ENCODE measurements at regions not wholly inside any gene's neighbourhood (a gene's known extent, or its start where the extent isn't known, plus 50 kb on each side); places are given as distances from the start of the nearest gene placed in this dataset.

DNA sequence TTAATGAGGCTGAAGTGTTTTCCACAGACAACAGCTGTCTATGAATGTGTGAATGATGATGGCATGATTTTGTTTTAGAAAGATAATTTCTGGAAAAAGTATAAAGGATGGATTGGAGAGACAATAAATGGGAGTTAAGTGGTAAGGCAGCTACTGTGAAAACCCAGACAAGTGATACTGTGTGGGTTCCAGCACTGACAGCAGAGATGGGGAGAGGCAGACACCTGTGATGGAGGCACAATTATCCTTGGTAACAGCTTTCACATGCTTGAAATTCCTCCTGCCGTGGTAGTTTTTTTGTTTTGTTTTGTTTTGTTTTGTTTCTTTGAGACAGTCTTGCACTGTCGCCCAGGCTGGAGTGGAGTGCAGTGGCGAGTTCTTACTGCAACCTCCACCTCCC is 189.3 kb downstream of the DEPDC1B start:
- Mint-ChIP-seq H3K9me3 (peaks cover 9% of the 10 kb centered on the region), H3K27me3 (no peaks in the 10 kb centered on the region), H3K4me1 (no peaks in the 10 kb centered on the region), H3K36me3 (ENCODE audit: insufficient read depth) (no peaks in the 10 kb centered on the region), H3K27ac (ENCODE audit: low read depth) (no peak overlapping the region), H3K4me3 (no peak overlapping the region)
- ATAC-seq (replicated peaks; ENCODE audit: extremely low read depth, poor library complexity, severe bottlenecking) (no peak), DNase-seq (ENCODE audit: low spot score in 2 of 2) (no peak)

DNA sequence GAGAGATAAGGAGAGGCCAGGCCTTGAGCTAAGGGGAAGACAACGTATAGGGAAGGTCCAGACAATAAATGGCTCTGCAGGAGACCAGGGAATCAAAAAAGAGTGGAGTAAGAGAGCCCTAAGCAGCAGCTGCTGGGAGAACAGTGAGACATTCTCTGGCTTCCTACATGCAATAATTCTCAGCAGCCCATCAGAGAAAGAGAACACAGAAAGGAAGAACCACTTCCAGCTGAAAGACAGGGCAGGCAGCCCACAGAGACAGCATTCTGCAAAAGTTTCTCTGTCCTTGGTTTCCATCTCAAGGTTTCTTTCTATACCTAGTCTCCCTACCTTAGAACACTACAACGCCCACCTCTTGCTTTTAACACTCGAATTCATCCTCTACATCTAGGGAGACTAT is 189.9 kb downstream of the DEPDC1B start:
- ATAC-seq (replicated peaks; ENCODE audit: extremely low read depth, poor library complexity, severe bottlenecking) (no peak), DNase-seq (ENCODE audit: low spot score in 2 of 2) (no peak)
- Mint-ChIP-seq H3K27ac (ENCODE audit: low read depth) (no peak overlapping the region), H3K36me3 (ENCODE audit: insufficient read depth) (no peaks in the 10 kb centered on the region), H3K9me3 (peaks cover 9% of the 10 kb centered on the region), H3K4me3 (no peak overlapping the region), H3K4me1 (no peaks in the 10 kb centered on the region), H3K27me3 (no peaks in the 10 kb centered on the region)

DNA sequence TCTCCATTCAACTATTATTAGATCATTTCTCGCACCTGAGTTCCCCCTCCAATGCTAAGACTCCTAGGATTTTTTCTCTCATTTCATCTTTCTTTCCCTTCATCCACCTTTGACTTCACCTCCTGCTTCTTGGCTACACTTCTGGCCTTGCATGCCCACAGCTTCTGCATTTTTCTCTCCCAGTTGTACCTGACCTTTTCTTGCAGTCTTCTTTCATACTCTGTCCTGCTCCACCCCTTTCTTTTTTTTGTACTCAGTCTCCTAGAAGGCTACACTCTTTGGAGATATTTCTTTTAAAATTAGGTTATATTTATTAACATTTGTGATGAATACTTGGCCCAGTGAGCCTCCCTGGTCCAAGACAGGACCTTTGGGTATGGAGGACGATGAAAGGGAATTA is 190.4 kb downstream of the DEPDC1B start:
- Mint-ChIP-seq H3K36me3 (ENCODE audit: insufficient read depth) (no peaks in the 10 kb centered on the region), H3K9me3 (peaks cover 9% of the 10 kb centered on the region), H3K4me1 (no peaks in the 10 kb centered on the region), H3K27me3 (no peaks in the 10 kb centered on the region), H3K4me3 (no peak overlapping the region), H3K27ac (ENCODE audit: low read depth) (no peak overlapping the region)
- DNase-seq (ENCODE audit: low spot score in 2 of 2) (no peak), ATAC-seq (replicated peaks; ENCODE audit: extremely low read depth, poor library complexity, severe bottlenecking) (no peak)

DNA sequence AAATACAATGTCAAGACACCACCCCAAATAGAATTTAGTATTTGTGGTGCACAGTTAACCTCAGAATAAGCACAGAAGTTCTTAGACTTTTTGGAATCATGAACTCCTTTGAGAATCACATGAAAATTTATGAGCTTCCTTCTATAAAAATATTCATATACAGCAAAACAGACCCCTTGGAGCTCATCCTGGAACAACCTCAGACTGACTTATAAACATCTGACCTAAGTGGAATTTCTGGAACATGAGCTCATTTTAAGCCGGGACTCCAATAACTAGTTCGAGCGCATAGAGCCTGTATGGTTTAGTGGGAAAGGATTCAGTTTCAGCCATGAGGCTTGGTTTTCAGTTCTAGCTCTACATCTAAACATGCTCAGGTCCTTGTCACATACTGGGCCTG is 192.3 kb downstream of the DEPDC1B start:
- Mint-ChIP-seq H3K27me3 (no peaks in the 10 kb centered on the region), H3K36me3 (ENCODE audit: insufficient read depth) (no peaks in the 10 kb centered on the region), H3K4me1 (no peaks in the 10 kb centered on the region), H3K27ac (ENCODE audit: low read depth) (no peak overlapping the region), H3K9me3 (peaks cover 14% of the 10 kb centered on the region), H3K4me3 (no peak overlapping the region)
- DNase-seq (ENCODE audit: low spot score in 2 of 2) (no peak), ATAC-seq (replicated peaks; ENCODE audit: extremely low read depth, poor library complexity, severe bottlenecking) (no peak)

DNA sequence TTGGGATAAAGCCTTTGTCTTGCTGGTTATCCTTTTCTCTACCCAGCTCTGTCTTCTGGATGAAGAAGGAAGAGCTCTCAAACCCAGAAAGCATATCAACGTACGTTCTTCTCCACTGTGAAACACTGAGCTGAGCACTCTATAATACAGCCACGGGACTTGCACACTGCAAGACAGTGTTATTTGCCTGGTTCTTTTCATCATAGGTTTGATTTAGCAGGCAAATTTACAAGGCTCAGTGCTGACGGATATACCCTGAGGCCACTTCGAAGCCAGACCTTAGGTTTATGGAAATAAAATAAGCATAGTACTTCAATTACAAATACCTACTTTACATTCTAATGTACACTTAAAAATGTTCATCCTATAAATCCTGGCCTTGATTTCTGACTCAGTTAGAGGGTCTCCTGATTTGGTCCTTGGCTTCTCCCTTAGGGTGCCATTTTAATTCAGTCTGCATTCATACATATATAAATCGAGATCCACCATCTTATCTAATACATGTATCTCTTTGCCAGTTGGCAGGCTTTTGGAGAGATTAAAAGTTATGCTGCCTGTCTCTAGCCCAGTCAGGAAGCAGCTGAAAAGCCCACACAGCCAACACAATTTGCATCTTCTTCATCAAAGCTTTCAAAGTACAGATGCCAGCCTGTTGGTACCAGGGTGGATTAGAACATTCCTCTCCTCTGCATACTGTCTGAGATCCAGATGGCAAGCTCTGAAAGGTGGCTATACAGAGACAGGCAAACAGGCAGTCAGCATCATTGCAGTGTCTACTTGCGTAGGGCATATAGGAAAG is 194.4 kb downstream of the DEPDC1B start:
- Mint-ChIP-seq H3K36me3 (ENCODE audit: insufficient read depth) (no peaks in the 10 kb centered on the region), H3K9me3 (peaks cover 14% of the 10 kb centered on the region), H3K4me3 (no peak overlapping the region), H3K27me3 (no peaks in the 10 kb centered on the region), H3K27ac (ENCODE audit: low read depth) (no peak overlapping the region), H3K4me1 (no peaks in the 10 kb centered on the region)
- no peak for ATAC-seq (replicated peaks; ENCODE audit: extremely low read depth, poor library complexity, severe bottlenecking)
- no peak for DNase-seq (ENCODE audit: low spot score in 2 of 2)

DNA sequence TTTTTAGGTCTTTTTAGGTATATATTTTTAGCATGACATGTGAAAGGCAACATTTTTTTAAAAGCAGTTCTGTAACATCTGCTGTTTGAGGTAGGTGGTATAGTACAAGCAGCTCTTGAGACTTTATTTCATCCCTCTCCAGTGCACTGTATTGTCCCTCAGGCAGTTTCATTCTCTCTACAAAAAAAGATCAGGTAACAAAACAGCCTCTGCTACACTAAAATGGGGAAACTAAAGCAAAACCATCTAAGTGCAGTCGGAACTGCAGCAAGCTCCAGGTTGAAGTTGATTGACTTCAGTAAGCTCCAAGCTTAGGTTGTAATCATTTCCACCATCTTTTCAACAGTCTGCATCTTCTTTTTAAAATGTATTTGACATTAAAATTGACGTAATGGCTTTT is 195.6 kb downstream of the DEPDC1B start:
- Mint-ChIP-seq H3K27me3 (no peaks in the 10 kb centered on the region), H3K27ac (ENCODE audit: low read depth) (no peak overlapping the region), H3K4me1 (no peaks in the 10 kb centered on the region), H3K36me3 (ENCODE audit: insufficient read depth) (no peaks in the 10 kb centered on the region), H3K9me3 (peaks cover 6% of the 10 kb centered on the region), H3K4me3 (no peak overlapping the region)
- DNase-seq (ENCODE audit: low spot score in 2 of 2) = no peak
- ATAC-seq (replicated peaks; ENCODE audit: extremely low read depth, poor library complexity, severe bottlenecking) = no peak

DNA sequence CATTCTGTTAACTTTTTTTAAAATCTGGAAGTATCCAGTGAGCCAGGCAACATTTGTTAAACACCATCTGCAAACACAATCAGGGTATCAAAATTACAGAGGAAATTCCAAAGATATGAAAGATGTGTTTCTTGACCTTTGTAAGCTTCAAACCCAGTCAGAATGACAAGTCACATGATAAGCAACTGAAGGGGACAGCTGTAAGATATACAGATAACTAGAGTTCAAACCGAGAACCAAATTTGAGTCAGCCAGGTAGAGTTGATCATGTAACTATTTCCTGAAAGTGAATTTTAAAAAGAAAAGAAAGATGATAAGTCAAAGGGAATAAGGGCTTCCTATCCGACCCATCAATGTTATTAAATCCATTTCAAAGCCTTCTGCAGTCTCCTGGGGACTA is 196.2 kb downstream of the DEPDC1B start:
- ATAC-seq (replicated peaks; ENCODE audit: extremely low read depth, poor library complexity, severe bottlenecking) = no peak
- H3K27ac Mint-ChIP-seq (ENCODE audit: low read depth) = no peak overlapping the region
- H3K36me3 Mint-ChIP-seq (ENCODE audit: insufficient read depth) = no peaks in the 10 kb centered on the region
- no peak overlapping the region for H3K4me3 Mint-ChIP-seq
- no peaks in the 10 kb centered on the region for H3K4me1 Mint-ChIP-seq
- H3K9me3 Mint-ChIP-seq = peaks cover 5% of the 10 kb centered on the region
- no peaks in the 10 kb centered on the region for H3K27me3 Mint-ChIP-seq
- DNase-seq (ENCODE audit: low spot score in 2 of 2) = no peak

DNA sequence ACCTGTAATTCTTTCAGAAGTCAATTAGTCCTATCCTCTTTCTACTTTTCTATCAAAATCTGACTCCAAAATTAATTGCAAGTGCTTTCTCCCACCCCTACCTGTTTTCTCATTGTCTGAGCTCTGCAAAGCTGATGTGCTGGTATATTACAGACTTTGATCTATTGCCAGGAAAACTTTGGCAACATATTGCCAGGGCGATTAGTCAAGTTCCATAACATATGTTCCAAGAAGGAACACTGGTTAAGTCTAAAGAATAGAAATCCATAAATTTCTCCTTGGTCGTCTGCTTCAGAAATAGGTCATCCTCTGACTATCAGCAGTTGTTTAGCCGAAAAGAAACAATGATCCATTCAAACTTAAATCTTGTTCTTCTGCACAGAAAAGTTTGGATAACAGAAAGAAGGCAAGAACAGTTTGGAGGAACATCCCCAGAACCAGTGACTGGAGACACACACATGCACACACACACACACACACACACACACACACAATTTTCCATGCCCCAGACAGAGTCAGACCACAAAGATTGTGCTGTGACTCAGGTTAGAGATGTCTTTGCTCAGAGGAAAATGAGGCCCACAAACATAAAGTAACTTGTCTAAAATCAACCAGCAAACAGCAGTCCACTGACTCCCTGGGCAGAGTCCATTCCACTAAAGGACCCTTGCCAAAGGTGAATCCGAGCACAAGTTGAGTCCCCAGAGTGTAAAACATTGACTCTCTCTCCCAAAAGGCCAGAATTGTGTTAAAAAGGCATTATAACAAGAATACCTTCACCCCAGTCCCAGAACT is 202.1 kb downstream of the DEPDC1B start:
- Mint-ChIP-seq H3K27me3 (no peaks in the 10 kb centered on the region), H3K4me3 (no peak overlapping the region), H3K9me3 (no peaks in the 10 kb centered on the region), H3K4me1 (no peaks in the 10 kb centered on the region), H3K36me3 (ENCODE audit: insufficient read depth) (peaks cover 1% of the 10 kb centered on the region), H3K27ac (ENCODE audit: low read depth) (no peak overlapping the region)
- DNase-seq (ENCODE audit: low spot score in 2 of 2) = no peak
- ATAC-seq (replicated peaks; ENCODE audit: extremely low read depth, poor library complexity, severe bottlenecking) = no peak

DNA sequence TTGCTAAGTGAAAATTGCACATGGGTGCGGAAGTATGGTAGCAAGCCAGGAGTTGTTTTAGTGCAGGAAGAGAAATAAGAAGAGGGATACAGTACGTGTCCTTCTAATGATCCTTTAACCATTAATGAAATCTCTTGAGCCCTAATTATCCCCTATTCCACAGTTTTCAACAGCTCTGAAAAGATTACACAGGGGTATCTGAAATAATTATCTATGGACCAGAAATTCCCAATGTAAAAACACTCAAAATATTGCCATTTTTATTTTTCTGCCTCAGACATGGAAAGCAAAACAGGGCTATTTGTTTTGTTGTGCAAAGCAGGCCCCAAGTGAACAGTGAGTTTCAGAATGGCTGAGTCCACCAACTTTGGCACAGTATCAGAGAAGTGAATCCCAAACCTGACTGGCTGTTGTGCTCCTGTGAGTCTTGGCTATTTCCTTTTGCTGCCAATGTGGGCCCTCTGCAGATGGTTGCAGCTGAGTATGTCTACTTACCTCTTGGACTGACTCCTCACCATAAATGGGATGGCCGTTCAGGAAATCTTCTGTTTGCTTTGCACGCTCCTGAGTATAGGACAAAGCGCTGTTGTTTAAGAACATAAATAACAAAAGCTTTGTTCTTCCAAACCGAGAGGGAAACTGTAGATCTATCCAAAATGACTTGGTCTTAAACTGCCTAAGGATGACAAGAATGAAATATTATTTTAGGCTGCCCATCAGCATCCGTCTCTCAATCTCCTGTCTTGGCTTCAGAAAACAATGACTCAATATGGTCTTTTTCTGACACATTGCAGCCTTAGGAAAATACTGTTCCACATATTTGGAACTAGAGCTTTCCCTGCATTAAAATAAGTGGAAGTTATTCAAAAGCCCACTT is 204.1 kb downstream of the DEPDC1B start:
- H3K27me3 Mint-ChIP-seq = no peaks in the 10 kb centered on the region
- no peaks in the 10 kb centered on the region for H3K9me3 Mint-ChIP-seq
- no peak overlapping the region for H3K27ac Mint-ChIP-seq (ENCODE audit: low read depth)
- no peak overlapping the region for H3K4me3 Mint-ChIP-seq
- H3K36me3 Mint-ChIP-seq (ENCODE audit: insufficient read depth) = peaks cover 1% of the 10 kb centered on the region
- ATAC-seq (replicated peaks; ENCODE audit: extremely low read depth, poor library complexity, severe bottlenecking) (no peak), DNase-seq (ENCODE audit: low spot score in 2 of 2) (no peak)
- H3K4me1 Mint-ChIP-seq = no peaks in the 10 kb centered on the region

DNA sequence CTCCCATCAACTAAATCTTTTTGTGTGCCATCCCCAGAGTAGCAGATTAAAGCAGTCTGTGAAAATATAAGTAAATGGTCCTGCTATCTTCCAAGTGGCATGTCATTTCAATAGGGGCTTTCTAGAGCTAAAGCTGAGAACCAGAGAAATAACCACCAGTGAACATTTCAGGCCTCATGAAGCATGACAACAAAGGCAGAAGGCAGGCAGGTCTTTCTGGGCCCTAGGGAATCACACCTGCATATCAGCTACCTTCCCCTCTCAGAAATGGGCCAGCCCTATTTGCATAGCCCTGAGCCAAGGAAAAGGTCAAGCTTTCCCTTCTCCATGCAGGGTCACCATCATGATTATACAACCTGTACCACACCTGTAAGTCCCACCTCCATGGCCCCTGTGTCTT is 205.3 kb downstream of the DEPDC1B start:
- no peaks in the 10 kb centered on the region for H3K9me3 Mint-ChIP-seq
- H3K4me1 Mint-ChIP-seq = no peaks in the 10 kb centered on the region
- no peak for DNase-seq (ENCODE audit: low spot score in 2 of 2)
- H3K4me3 Mint-ChIP-seq = no peak overlapping the region
- H3K27me3 Mint-ChIP-seq = no peaks in the 10 kb centered on the region
- no peak overlapping the region for H3K27ac Mint-ChIP-seq (ENCODE audit: low read depth)
- H3K36me3 Mint-ChIP-seq (ENCODE audit: insufficient read depth) = peaks cover 1% of the 10 kb centered on the region
- no peak for ATAC-seq (replicated peaks; ENCODE audit: extremely low read depth, poor library complexity, severe bottlenecking)

DNA sequence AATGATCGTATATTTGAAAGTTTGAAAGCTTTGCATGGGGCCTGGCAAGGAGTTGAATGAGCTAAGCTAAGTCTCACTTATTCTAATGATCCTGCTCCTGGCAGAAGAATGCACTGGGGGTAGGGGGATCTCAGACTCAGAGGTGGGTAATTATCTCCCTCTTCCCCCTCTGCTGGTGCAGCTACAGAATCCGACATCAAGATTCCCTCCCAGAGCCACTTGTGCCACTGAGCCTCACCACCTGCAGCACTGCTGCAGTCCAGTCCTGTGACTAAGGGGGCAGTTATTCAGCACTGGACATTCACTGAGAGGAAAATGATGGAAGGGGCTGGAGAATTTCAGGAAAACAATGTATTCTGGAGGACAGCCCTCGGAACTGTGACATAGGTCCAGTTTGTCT is 205.8 kb downstream of the DEPDC1B start:
- no peak for ATAC-seq (replicated peaks; ENCODE audit: extremely low read depth, poor library complexity, severe bottlenecking)
- H3K36me3 Mint-ChIP-seq (ENCODE audit: insufficient read depth) = peaks cover 1% of the 10 kb centered on the region
- H3K4me3 Mint-ChIP-seq = no peak overlapping the region
- no peak overlapping the region for H3K27ac Mint-ChIP-seq (ENCODE audit: low read depth)
- H3K4me1 Mint-ChIP-seq = no peaks in the 10 kb centered on the region
- no peak for DNase-seq (ENCODE audit: low spot score in 2 of 2)
- no peaks in the 10 kb centered on the region for H3K9me3 Mint-ChIP-seq
- no peaks in the 10 kb centered on the region for H3K27me3 Mint-ChIP-seq

DNA sequence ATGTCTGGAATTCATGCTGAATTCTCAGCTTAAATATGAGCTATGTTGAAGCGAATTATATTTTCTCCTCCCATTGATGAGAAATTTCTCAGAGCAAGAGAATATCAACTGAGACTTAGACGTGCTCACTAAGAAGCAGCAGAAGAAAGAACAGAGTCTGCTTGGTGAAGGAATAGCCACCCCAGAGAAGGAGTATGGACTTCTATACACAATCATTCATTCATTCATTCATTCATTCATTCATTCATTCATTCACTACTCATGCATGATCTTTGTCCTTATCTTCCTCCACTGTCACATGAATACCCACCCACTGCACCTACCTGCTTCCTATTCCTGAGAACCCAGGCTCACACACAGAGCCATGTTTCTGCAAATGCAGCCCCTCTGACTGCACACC is 206.6 kb downstream of the DEPDC1B start:
- H3K4me1 Mint-ChIP-seq = no peaks in the 10 kb centered on the region
- no peak overlapping the region for H3K4me3 Mint-ChIP-seq
- no peak for DNase-seq (ENCODE audit: low spot score in 2 of 2)

More for the DNA sequence above, 206.6 kb downstream of the DEPDC1B start:
- H3K27me3 Mint-ChIP-seq = no peaks in the 10 kb centered on the region
- ATAC-seq (replicated peaks; ENCODE audit: extremely low read depth, poor library complexity, severe bottlenecking) = no peak
- peaks cover 1% of the 10 kb centered on the region for H3K36me3 Mint-ChIP-seq (ENCODE audit: insufficient read depth)
- H3K9me3 Mint-ChIP-seq = no peaks in the 10 kb centered on the region
- no peak overlapping the region for H3K27ac Mint-ChIP-seq (ENCODE audit: low read depth)
